Lower leg skin (tissue), 4 donors: ENCODE measurements at regions not wholly inside any gene's neighbourhood (a gene's known extent, or its start where the extent isn't known, plus 50 kb on each side); places are given as distances from the start of the nearest gene placed in this dataset.
"Not testable (repeated sequence)": the region's sequence is repeated elsewhere in the genome, so short reads cannot be mapped to it uniquely, and the experiment has no call there.

Experiments
- DNase-seq, 2 donors: peaks; one replicate each; pipeline ENCODE4 v3.0.0-alpha.2; 2019; ENCODE audit warnings: low spot score in 2 of 2
- H3K4me3 ChIP-seq: fragments of 200-600 bp; sonication (generic); 2 replicates; pipeline ENCODE4 v1.5.1; 2017; ENCODE audit warnings: mild to moderate bottlenecking, low read depth; ENCODE audit not compliant: poor library complexity, severe bottlenecking
- CTCF ChIP-seq, 3 donors: fragments of 450-650 bp; IDR thresholded peaks; one replicate each; pipeline ENCODE4 v1.5.1; 2016; ENCODE audit warnings: antibody characterized with exemption in 3 of 3, mild to moderate bottlenecking in 3 of 3, moderate library complexity in 2 of 3
- POLR2A ChIP-seq, 2 donors: fragments of 450-650 bp; IDR thresholded peaks; one replicate each; pipeline ENCODE4 v1.6.1; 2016 to 2017; ENCODE audit warnings: antibody characterized with exemption in 2 of 2, mild to moderate bottlenecking in 1 of 2, moderate library complexity in 1 of 2
- WGBS, 2 donors: methylation state at CpG; one replicate each; pipeline ENCODE4 v1.1.5; 2018; 5-methylcytosine and 5-hydroxymethylcytosine counted together
- intact Hi-C: fragments of 100-400 bp; cut with DNase I; formaldehyde crosslinking; loops from one replicate; pipeline ENCODE4 v1.15.0; 2023; ENCODE audit warnings: low total_unique reads

- TF ChIP-seq CTCF (IDR thresholded peaks at IDR 0.05) = no peak
- no peak for TF ChIP-seq POLR2A (IDR thresholded peaks at IDR 0.05)
- 73 to 74% methylated on average over 5 of the region's 5 CpGs for WGBS, 2 donors
- intact Hi-C loops = no loop called here
- DNase-seq = no peak
- H3K4me3 ChIP-seq = no peak overlapping the region
Measured at GRCh38 chr21:14889080-14889810, 175.6 kb downstream of the NRIP1 start.

DNA sequence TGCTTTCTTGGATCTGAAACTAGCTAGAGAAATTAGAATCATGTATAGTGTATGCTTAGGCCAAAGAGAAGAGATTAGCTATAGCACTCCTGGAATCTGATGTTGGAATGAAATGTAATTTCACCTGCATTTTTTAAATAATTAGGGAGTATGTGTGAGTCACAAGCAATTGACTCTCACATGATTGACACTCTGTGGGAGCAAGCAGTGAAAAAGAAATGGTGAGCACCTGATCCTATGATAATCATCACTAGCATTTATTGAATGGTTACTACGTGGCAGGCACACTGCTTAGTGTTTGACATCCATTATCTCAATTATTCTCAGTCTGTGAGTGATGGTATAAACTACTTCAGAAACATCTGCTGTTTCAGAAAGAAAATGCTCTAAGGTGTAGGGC lies 176.6 kb downstream of the NRIP1 start:
- no peak overlapping the region for H3K4me3 ChIP-seq
- no peak for TF ChIP-seq POLR2A (IDR thresholded peaks at IDR 0.05)
- no peak for TF ChIP-seq CTCF (IDR thresholded peaks at IDR 0.05)
- 50 to 60% methylated on average over 1 of the region's 1 CpG for WGBS, 2 donors
- intact Hi-C loops = no loop called here
- DNase-seq = no peak

DNA sequence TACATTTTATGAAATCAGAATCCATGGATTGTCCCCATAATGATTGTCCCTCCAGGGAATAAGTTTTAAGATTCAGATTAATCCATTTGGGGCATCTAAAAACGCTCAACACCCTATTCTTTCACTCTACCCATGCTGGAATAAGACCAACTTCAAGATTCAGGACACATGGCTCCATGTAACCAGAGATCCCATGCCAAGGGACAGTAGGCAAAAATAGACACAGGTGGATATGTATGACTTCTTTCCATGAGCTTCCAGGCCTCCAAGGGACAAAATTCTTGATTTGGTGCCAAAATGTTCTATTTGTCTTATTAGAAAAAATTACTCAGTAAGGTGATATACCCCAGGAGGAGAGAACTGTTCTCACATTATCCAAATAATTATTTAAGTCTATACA lies 178.8 kb downstream of the NRIP1 start:
- intact Hi-C loops = no loop called here
- TF ChIP-seq POLR2A (IDR thresholded peaks at IDR 0.05) = no peak
- no peak for TF ChIP-seq CTCF (IDR thresholded peaks at IDR 0.05)
- H3K4me3 ChIP-seq = no peak overlapping the region
- WGBS, 2 donors = 69 to 79% methylated on average over 1 of the region's 1 CpG
- no peak for DNase-seq

DNA sequence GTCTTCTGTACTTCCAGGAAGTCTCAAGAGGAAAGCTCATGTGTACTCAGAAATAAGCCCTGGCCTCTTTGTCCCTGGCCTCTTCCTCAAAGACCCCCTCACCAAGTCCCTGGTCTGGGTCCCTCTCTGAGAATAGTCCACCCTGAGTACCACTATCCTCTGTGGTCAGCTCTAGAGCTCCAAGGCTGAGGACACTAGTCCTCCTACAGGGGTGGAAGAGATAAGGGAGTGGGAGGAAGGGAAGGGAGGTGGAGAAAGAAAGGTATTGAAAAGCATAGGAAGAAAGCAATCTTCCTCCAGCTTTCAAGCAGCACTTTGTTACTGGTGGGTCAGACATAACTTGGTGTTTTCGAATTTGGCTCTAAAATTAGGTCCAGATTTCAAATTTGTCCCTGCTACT lies 181.4 kb downstream of the NRIP1 start:
- TF ChIP-seq POLR2A (IDR thresholded peaks at IDR 0.05) (no peak), CTCF (IDR thresholded peaks at IDR 0.05) (no peak)
- H3K4me3 ChIP-seq = no peak overlapping the region
- intact Hi-C loops = no loop called here
- DNase-seq = no peak
- 79 to 81% methylated on average over 1 of the region's 1 CpG for WGBS, 2 donors

DNA sequence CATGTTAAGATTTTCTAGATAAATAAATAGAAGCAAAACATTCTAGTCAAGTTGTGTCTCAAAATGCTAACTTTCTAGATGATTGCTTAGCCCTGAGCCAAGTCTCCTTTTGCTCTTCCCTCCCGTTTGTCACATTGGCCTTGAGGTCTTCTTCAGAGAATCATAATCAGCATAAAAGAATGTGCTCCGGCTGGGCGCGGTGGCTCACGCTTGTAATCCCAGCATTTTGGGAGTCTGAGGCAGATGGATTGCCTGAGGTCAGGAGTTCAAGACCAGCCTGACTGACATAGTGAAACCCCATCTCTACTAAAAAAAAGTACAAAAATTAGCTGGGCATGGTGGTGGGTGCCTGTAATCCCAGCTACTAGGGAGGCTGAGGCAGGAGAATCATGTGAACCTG lies 182.3 kb downstream of the NRIP1 start:
- WGBS, 2 donors = 79 to 82% methylated on average over 5 of the region's 5 CpGs
- DNase-seq, intact Hi-C loops, H3K4me3 ChIP-seq: not testable (repeated sequence)

DNA sequence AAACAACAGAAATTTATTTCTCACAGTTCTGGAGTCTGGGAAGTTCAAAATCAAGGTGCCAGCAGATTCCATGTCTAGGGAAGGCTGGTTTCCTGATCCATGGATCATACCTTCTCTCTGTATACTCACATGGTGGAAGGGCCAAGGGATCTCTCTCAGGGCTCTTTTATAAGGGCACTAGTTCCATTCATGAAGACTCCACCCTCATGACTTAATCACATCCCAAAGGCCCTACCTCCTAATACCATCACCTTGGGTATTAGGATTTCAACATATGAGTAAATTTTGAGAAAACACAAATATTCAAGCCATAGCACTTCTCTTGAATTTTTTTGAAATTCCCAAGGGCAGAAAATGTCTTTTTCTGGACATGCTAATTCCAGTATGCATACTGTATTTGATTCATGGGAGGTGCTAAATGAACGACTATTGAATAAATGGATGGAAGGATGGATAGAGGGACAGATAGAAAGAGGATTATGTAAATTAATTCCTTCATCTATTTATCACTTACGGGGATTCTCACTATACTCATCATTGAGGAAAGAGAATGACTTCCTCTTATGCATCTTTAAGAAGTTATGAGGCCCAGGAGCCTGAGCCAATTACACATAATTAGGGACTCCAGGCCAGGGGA lies 182.8 kb downstream of the NRIP1 start:
- intact Hi-C loops = no loop called here
- DNase-seq = no peak
- TF ChIP-seq POLR2A (IDR thresholded peaks at IDR 0.05) = no peak
- no peak for TF ChIP-seq CTCF (IDR thresholded peaks at IDR 0.05)
- 93 to 95% methylated on average over 2 of the region's 2 CpGs for WGBS, 2 donors
- no peak overlapping the region for H3K4me3 ChIP-seq
